Endothelial cell of umbilical vein (primary cell): ENCODE measurements at regions not wholly inside any gene's neighbourhood (a gene's known extent, or its start where the extent isn't known, plus 50 kb on each side); places are given as distances from the start of the nearest gene placed in this dataset.

Experiments used
- BruUV-seq: library from RNA; stranded (reverse); fragments of 400-500 nt; replicated peaks from 2 replicates; lab custom pipeline; 2021; lab: Mats Ljungman, UMichigan
- CTCF ChIA-PET: fragments of 300-600, 350-600 bp; sonication (Branson Sonifier 250); formaldehyde crosslinking; loops from one replicate; lab custom pipeline; 2021; ENCODE audit warnings: antibody characterized with exemption, inconsistent platforms; lab: Charles Lee
- POLR2A ChIA-PET: fragments of 300-600, 350-600 bp; sonication (Branson Sonifier 250); formaldehyde crosslinking; loops from one replicate; lab custom pipeline; 2021; ENCODE audit warnings: antibody characterized with exemption, inconsistent platforms; lab: Charles Lee
- DNase-seq: peaks from one replicate; pipeline ENCODE4 v3.0.0-alpha.2; 2011; ENCODE audit warnings: low read depth, low spot score
- FAIRE-seq: peaks from 2 replicates; lab custom pipeline; 2011; peaks lifted over from hg19 to GRCh38; lab: Jason Lieb, UNC
- H2AFZ ChIP-seq: 2 replicates; pipeline ENCODE4 v1.6.0; 2012; ENCODE audit warnings: low read depth, low read length, control low read depth, inconsistent platforms
- H3K27ac ChIP-seq: 2 replicates; pipeline ENCODE4 v1.5.1; 2011; ENCODE audit warnings: low read depth, mild to moderate bottlenecking, control low read depth, low read length, moderate library complexity; ENCODE audit not compliant: insufficient read depth
- H3K27me3 ChIP-seq, 2 experiments: 2 replicates each; pipeline versions ENCODE4 v1.6.0 to v1.6.1; 2011; ENCODE audit warnings: low read length in 2 of 2, mixed read lengths in 1 of 2; ENCODE audit not compliant: control insufficient read depth in 2 of 2, insufficient read depth in 2 of 2
- H3K36me3 ChIP-seq, 2 experiments: 2 replicates in 1 of 2; 3 replicates in 1 of 2; pipeline ENCODE4 v1.5.1; 2011; ENCODE audit warnings: low read length in 2 of 2, mild to moderate bottlenecking in 1 of 2, moderate library complexity in 1 of 2; ENCODE audit not compliant: control insufficient read depth in 2 of 2, insufficient read depth in 2 of 2; ENCODE audit errors: extremely low read depth in 1 of 2
- H3K4me1 ChIP-seq: 3 replicates; pipeline ENCODE4 v1.5.1; 2011; ENCODE audit warnings: mild to moderate bottlenecking, low read length; ENCODE audit not compliant: control insufficient read depth, insufficient read depth; ENCODE audit errors: extremely low read depth
- H3K4me2 ChIP-seq: 2 replicates; pipeline ENCODE4 v1.6.1; 2011; ENCODE audit warnings: low read length, control low read depth, mixed read lengths; ENCODE audit not compliant: insufficient read depth
- H3K4me3 ChIP-seq, 3 experiments: fragments of 200-600 bp in 1 of 3; sonication (generic), shearing (Covaris generic) in 1 of 3; replicated peaks in 1 of 3; 2 replicates each; pipeline ENCODE4 v1.5.1; 2011 to 2016; ENCODE audit warnings: control low read depth in 3 of 3, low read length in 3 of 3, mild to moderate bottlenecking in 2 of 3, inconsistent platforms in 1 of 3, low read depth in 1 of 3, moderate library complexity in 1 of 3; ENCODE audit not compliant: insufficient read depth in 1 of 3
- H3K79me2 ChIP-seq: 2 replicates; pipeline ENCODE4 v1.6.0; 2012; ENCODE audit warnings: low read length, inconsistent platforms; ENCODE audit not compliant: control insufficient read depth, insufficient read depth
- H3K9ac ChIP-seq: replicated peaks from 2 replicates; pipeline ENCODE3; 2011; ENCODE audit warnings: low read length, control low read depth; ENCODE audit not compliant: insufficient read depth; ENCODE audit errors: extremely low read depth
- H3K9me1 ChIP-seq: replicated peaks from 3 replicates; pipeline ENCODE4 v1.6.0; 2011; ENCODE audit warnings: mild to moderate bottlenecking, low read length; ENCODE audit not compliant: control insufficient read depth, insufficient read depth; ENCODE audit errors: extremely low read depth
- H3K9me3 ChIP-seq: replicated peaks from 2 replicates; pipeline ENCODE4 v1.5.1; 2012; ENCODE audit warnings: low read length, inconsistent platforms; ENCODE audit not compliant: control insufficient read depth, insufficient read depth
- H4K20me1 ChIP-seq: replicated peaks from 2 replicates; pipeline ENCODE3; 2011; ENCODE audit warnings: mild to moderate bottlenecking, low read length; ENCODE audit not compliant: control insufficient read depth, insufficient read depth; ENCODE audit errors: extremely low read depth
- EZH2 ChIP-seq: IDR thresholded peaks from 2 replicates; pipeline ENCODE4 v1.6.1; 2012; ENCODE audit warnings: borderline replicate concordance, low read depth, mild to moderate bottlenecking, moderate library complexity, low read length, inconsistent platforms; ENCODE audit not compliant: severe bottlenecking
- FOS ChIP-seq: IDR thresholded peaks from 2 replicates; pipeline ENCODE4 v1.6.1; 2011; ENCODE audit warnings: mild to moderate bottlenecking, low read length, moderate library complexity, borderline replicate concordance; ENCODE audit not compliant: insufficient read depth
- GATA2 ChIP-seq: IDR thresholded peaks from 2 replicates; pipeline ENCODE4 v1.7.0; 2011; ENCODE audit warnings: low read depth, mild to moderate bottlenecking, moderate library complexity, mixed read lengths, low read length; ENCODE audit not compliant: insufficient read length, insufficient read depth
- JUN ChIP-seq: IDR thresholded peaks from 2 replicates; pipeline ENCODE4 v1.6.1; 2011; ENCODE audit warnings: borderline replicate concordance, low read depth; ENCODE audit not compliant: insufficient read length, insufficient read depth
- MYC ChIP-seq: IDR thresholded peaks from one replicate; pipeline ENCODE4 v1.6.1; 2011; ENCODE audit warnings: mild to moderate bottlenecking, low read depth, low read length
- POLR2A ChIP-seq: IDR thresholded peaks from 2 replicates; pipeline ENCODE4 v1.6.1; 2012; ENCODE audit warnings: low read depth, mild to moderate bottlenecking, control low read depth, low read length
- POLR2AphosphoS5 ChIP-seq: IDR thresholded peaks from 2 replicates; pipeline ENCODE4 v1.6.1; 2012; ENCODE audit warnings: low read depth, mild to moderate bottlenecking, control low read depth, low read length, moderate library complexity; ENCODE audit not compliant: insufficient read depth
- dilution Hi-C: fragments of 300-500 bp; cut with MboI; formaldehyde crosslinking; loops from one replicate; pipeline ENCODE4 v1.15.0; 2019; ENCODE audit warnings: low sequenced_read_pairs; ENCODE audit not compliant: extremely low pct_ligation_motif_present
- intact Hi-C: fragments of 100-400 bp; cut with micrococcal nuclease; formaldehyde crosslinking; loops from one replicate; pipeline ENCODE4 v1.10.0; 2022
- TF ChIP-seq, protein P1 (sequence below): IDR thresholded peaks from 2 replicates; pipeline ENCODE4 v1.6.1; 2011; ENCODE audit not compliant: insufficient read depth, insufficient read length
- TF ChIP-seq, protein P2 (sequence below), 2 donors: IDR thresholded peaks; 1 replicate in 1 of 2; 2 replicates in 1 of 2; pipeline ENCODE4 v1.5.1; 2011; ENCODE audit warnings: low read length in 2 of 2, mild to moderate bottlenecking in 2 of 2, moderate library complexity in 2 of 2, control low read depth in 1 of 2, inconsistent platforms in 1 of 2, low read depth in 1 of 2; ENCODE audit not compliant: insufficient read depth in 1 of 2; ENCODE audit errors: extremely low read depth in 1 of 2

DNA sequence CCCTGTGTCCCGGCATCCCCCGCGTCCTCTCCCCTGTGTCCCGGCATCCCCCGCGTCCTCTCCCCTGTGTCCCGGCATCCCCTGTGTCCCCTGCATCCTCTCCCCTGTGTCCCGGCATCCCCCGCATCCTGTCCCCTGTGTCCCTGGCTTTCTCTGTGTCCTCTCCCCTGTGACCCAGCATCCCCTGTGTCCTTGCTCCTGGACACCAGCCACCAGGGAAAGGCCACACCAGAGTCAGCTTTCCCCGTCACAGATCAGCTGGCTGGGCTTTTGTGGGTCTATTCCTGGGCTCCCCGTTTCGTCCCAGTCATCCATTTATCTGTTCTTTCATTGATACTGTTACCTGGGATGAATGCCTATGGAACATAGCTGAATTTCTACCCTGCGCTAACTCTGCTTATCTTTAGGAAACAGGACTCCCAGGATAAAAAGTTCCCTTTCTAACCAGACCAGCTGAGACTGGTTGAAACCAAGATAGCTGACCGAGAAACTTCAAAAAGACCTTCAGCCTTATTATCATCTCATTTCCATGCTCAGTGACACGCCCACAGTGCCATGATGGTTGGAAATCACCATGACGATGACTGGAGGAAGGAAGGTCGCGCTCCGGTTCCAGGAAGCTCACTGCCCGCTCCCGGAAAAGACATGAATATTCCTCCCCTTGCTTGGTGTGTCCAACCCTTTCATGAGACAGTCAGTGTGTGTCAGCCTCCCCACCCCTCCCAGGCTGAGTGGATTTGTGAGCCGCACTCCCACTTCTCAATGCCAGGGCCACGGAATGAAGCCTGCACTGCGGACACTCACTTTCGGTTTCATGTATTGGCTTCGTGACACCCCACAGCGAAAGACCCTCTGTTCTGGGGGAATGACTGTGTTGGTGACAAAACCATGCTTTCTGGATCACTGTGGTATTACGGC is 276.4 kb upstream of the SFSWAP start:
- no peaks in the 10 kb centered on the region for H3K36me3 ChIP-seq
- H3K9me3 ChIP-seq, result no peaks in the 10 kb centered on the region
- H3K27me3 ChIP-seq, result no peaks in the 10 kb centered on the region
- H3K4me3 ChIP-seq, result no peak overlapping the region
- no peak overlapping the region for H2AFZ ChIP-seq
- no peak overlapping the region for H3K27ac ChIP-seq
- FAIRE-seq (no peak), DNase-seq (no peak)
- no peaks in the 10 kb centered on the region for H3K9me1 ChIP-seq
- intact Hi-C loops (no loop called here), dilution Hi-C loops (no loop called here)
- TF ChIP-seq, protein P1, sequence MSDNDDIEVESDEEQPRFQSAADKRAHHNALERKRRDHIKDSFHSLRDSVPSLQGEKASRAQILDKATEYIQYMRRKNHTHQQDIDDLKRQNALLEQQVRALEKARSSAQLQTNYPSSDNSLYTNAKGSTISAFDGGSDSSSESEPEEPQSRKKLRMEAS, result no peak
- TF ChIP-seq, protein P2, sequence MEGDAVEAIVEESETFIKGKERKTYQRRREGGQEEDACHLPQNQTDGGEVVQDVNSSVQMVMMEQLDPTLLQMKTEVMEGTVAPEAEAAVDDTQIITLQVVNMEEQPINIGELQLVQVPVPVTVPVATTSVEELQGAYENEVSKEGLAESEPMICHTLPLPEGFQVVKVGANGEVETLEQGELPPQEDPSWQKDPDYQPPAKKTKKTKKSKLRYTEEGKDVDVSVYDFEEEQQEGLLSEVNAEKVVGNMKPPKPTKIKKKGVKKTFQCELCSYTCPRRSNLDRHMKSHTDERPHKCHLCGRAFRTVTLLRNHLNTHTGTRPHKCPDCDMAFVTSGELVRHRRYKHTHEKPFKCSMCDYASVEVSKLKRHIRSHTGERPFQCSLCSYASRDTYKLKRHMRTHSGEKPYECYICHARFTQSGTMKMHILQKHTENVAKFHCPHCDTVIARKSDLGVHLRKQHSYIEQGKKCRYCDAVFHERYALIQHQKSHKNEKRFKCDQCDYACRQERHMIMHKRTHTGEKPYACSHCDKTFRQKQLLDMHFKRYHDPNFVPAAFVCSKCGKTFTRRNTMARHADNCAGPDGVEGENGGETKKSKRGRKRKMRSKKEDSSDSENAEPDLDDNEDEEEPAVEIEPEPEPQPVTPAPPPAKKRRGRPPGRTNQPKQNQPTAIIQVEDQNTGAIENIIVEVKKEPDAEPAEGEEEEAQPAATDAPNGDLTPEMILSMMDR (IDR thresholded peaks at IDR 0.05; ENCODE audit: extremely low read depth in 1 of 2, insufficient read depth in 1 of 2, low read depth in 1 of 2, low read length in 2 of 2), result no peak
- no peak for TF ChIP-seq FOS
- TF ChIP-seq MYC, result no peak
- no peak for TF ChIP-seq JUN
- TF ChIP-seq POLR2A, result no peak
- TF ChIP-seq EZH2, result no peak
- no peak for TF ChIP-seq GATA2
- TF ChIP-seq POLR2AphosphoS5, result no peak
- H4K20me1 ChIP-seq, result no peaks in the 10 kb centered on the region
- no peak overlapping the region for H3K9ac ChIP-seq
- H3K4me2 ChIP-seq, result no peak overlapping the region
- no peaks in the 10 kb centered on the region for H3K4me1 ChIP-seq
- POLR2A ChIA-PET, result no interaction called here
- BruUV-seq, result no TSS peak
- CTCF ChIA-PET, result no interaction called here
- H3K79me2 ChIP-seq, result no peaks in the 10 kb centered on the region
